Activated T-cell treated with anti-CD3 and anti-CD28 coated beads for 1 hour (primary cell): ENCODE measurements at regions not wholly inside any gene's neighbourhood (a gene's known extent, or its start where the extent isn't known, plus 50 kb on each side); places are given as distances from the start of the nearest gene placed in this dataset.

Experiments
- DNase-seq: peaks from one replicate; pipeline ENCODE4 v3.0.0-alpha.2; 2020; ENCODE audit warnings: low read depth

DNA sequence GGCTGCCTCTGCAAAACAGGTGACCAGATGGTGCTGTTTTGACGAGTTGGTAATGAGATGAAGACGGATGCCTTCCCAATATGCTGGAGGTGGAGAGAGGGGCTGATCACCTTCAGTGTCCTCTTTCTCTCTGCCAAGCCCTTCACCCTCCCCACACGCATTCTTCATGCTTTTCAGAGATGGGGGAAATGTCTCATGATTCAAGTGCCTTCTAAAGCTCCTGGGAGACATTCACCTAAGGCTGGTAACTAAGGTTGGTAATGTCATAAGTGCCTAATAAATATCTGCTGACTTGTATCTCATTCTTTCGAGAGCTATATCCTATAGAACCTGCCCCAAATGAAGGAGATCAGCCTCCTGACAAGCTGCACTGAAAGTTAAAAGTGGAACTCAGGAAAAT is 86.2 kb upstream of the MBNL2 start:
- no peak for DNase-seq

DNA sequence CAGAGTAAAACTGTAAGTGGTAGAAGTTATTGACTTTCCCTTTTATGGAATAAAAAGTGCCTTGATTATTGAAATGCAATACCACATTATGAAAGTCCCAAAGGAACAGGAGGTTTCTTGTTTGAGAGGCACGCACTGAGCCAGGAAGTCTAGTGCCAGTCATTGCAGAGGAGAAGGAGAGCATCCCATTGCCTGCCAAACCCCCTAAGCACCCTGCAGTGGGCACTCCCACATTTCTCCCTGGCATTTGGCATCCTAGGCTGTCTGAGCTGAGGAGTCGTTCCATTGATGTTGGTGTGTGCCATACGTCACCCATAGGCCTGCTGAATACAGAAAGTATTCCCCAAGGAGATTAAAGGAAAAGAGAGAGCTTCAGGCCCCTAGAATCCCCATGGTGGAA is 85.7 kb upstream of the MBNL2 start:
- DNase-seq: no peak

DNA sequence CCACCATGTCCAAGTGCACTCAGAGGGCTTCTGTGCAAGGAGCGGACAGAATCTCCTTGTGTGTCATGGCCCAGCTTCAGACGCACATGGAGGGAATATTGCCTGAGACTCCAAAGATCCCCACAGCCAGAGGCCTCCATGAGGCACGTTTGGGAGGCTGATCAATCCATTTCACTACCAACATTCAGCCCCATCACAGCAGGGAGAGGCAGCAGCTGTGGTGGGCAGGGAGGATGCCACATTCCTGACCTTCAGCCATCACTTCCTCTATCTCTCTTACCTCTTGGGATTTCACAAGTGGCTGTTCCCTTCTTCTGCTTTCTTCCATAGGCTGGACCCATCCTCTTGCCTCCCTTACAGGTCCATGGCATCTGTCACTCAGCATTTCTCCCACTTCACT is 82.4 kb upstream of the MBNL2 start:
- no peak for DNase-seq

DNA sequence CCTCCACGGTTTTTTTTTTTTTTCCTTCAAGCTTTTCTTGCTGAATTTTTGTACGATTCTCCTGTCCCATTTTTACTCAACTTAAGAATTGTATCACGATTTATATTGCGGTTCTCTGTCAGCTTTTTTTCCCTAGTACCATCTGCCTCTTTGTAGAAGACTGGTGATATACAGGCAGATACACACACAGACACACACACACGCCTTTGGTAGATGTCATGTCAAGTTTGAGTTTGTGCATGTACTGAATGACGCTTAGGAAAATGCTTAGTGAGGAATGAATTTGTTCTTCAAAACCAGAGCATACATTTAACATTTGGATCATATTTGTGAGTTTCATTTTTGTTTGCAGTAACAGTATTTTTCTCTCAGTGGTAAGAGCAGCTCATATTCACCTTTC is 82.0 kb upstream of the MBNL2 start:
- DNase-seq: no peak

DNA sequence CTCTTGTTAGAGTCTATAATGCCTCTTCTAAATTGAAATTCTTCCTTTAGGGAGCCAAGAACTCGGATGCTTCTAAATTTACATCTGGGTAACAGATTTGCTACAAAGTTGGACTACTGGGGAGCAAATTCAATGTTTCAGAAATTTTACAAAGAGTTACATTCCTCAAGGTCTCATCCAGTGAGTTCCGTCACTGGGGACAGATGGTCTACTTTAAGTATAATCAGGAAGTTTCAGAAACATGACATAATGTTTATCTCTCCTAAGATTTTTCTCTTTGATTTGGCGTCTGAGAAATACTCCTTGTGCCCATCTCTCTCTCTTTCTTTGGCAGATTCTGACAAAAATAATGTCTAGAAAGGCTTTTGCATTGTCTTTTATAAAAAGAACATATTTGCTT is 81.5 kb upstream of the MBNL2 start:
- no peak for DNase-seq

DNA sequence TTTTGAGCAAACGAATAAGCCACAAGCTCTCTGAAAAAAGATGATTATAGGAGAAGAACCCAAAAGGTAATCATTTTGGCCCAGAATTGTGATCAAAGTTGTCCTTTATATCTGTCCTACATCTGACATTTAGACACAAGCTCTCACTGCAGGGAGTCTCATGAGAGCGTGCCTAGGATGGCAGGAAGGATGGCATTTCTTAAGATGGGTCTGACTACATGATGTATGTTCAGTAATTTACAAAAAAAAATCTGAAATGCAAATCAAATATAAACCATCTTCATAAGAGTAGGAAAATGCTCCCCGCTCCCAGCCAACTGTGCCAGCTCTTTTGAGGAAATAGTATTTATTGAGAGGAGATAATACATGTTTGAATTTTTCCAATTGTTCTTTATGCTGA is 81.0 kb upstream of the MBNL2 start:
- DNase-seq: no peak

DNA sequence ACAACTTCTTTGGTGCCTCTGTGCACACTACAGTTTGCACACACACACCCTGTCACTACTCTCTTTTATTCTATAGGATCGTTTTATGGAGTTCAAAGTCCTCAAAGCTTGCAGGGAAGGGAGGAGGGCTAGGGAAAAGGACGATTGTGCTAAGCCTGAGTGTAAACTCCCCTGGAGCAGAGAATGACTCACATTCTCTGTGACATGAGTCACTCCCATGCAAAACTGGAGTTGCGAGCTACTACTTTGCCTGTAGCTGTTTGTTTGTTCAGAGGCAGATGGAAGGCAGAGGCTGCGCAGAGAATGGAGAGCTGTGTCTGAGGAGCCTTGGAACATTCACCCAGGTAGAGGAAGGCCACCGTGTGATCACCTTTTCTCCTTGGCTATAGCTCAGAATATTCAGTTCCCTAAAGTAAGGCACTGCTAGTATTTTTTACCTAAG is 80.5 kb upstream of the MBNL2 start:
- no peak for DNase-seq

DNA sequence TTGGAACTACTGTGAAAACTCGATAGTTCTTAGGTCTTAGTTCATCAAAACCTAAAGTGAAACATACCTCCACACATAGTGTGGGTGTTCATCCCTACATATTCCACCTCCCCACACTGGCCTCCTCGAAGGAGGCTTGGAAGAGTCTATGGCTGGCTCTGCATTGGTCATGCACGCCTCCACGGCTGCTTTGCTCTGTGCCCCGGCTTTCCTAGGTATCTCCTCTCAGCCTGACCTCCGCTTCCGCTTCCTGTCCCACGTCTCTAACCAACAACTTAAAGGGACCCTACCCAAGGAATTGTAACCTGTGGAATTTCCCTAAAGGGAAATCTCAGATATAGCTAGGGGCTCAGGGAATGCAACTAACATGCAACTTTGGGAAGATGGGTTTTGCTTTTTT is 79.7 kb upstream of the MBNL2 start:
- DNase-seq: no peak

DNA sequence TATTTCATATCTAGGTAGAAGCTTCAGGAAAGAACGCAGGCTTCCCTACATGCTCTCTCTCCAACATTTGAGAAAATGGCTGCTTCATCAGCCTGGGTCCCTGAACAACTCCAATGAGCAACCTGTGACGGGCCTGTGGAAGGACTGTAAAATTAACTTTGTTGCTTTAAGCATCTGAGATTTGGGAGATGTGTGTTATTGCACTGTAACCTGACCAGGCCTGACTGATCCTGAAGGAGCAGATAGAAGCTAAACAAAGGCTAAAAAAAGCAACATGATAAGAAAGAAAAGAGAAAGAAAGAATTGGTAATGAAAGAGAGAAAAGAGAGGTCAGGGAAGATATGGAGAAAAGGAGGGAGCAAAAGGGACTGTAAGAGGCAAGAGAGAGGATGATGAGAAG is 77.1 kb upstream of the MBNL2 start:
- no peak for DNase-seq

DNA sequence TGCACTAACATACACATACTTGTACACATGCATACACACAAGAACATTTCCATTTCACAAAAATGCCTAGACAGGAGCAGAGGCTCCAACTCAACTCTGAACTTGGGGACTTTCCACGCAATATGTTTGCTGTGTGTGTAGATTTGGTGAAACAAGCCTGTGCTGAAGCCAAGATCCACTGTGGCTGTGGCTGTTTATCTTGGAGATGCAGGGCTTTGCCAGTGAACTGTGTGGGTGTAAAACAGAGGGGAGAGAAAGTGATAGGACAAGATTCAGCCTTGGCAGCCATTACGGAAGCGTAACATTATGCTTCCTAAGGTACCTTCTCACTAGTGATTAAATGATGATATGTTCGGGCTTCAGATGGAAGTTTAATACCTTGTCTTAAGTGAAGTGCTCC is 73.2 kb upstream of the MBNL2 start:
- DNase-seq: no peak

DNA sequence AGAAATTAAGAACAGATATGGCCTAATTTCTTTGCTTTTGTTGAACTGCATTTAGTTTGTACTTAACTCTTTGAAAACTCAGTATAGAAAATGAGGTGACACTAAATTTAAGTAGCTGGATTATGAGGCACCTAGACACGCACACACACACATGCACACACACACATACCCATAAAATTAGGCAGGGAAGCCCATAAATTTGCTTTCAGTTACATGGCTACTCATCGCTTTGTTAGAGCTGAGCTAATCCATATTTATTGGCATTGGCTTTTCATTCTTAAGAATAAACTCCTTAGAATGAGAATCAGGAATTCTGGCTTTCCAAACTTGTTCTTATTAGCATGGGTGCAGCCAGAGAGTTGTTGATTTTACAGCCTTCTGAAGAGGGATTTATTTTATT is 61.7 kb upstream of the MBNL2 start:
- no peak for DNase-seq

DNA sequence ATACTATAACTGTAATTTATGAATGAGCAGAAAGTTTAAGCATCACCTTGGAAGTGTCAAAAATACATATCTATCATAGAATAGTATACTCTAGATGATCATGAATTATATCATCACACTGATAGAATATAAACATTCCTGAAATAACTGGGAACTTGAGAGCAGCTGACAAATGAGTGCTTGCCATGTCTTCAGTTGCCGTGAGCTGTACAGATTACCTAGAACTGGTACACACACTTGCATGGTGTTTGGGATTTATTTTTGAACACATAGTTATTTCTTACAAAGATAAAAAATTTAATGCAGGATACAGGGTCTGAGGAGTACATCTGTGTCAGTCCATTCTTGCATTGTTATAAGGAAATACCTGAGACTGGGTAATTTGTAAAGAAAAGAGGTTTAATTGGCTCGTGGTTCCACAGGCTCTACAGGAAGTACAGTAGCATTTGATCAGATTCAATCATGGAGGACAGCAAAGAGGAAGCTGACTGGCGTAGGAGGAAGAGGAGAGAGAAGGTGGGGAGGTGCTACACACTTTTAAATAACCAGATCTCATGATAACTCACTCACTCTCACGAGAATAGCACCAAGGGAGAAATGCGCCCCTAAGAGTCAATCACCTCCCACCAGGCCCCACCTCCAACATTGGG is 60.4 kb upstream of the MBNL2 start:
- DNase-seq: no peak

DNA sequence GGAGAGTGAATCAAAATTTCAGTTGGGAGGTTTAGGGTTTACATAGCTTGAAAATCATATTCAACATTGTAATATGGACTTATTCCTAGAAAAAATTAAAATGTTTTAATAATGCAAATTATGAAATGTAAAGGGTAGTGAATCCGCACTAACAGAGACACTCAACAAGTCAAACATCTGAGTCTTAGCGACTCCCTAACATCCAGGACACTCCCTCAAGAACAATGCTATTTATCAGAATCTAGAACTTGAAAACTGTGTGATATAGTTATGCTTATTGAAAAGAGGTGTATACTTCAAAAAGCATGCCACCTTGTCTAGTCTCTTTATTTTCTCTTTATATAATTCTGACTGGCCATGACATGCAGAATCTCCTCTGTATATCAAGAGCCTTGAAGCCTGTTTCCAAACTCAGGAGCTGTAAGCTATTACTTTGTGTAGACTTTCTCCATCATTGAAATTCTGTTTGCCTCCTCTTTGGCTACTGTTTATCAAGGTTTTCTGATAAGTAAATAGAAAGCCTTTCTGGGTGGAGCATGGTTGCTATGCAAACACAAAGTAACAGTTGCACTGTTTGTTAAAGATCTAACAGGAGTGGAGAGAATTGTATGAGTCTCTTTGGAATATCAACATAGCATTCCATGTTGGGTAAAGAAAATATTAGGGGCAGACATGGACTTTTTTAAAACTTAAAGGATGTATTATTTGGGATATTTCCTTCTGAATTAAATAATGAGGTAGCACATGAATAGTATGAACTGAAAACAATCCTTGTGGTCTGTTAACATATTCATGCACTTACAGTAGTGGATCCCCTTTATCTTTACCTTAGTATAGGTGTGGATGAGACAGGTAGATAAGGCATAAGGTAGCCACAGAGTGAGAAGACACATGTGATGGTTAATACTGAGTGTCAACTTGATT is 56.4 kb upstream of the MBNL2 start:
- no peak for DNase-seq

DNA sequence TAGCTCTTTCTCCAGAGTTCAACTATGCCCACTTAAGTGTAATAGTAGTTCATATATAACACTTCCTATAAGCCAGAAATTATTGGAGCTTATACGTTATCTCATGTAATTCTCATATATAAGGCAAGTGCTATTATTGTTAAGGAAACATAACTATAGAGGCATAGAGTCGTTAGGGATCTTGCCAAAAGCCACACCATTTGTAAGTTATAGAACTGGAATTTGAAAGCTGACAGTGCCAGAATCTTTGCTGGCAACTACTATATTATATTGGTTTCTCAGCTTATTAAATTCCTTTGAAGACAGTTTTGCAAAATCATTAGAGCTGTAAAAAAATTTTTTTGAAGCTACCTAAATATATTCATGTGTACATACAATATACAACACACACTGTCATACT is 51.0 kb upstream of the MBNL2 start:
- no peak for DNase-seq
